NOMO-1 treated with dmso at 0.1 percent for 144 hours (cell line): ENCODE measurements at regions not wholly inside any gene's neighbourhood (a gene's known extent, or its start where the extent isn't known, plus 50 kb on each side); places are given as distances from the start of the nearest gene placed in this dataset.

Experiments
- DNase-seq: peaks from one replicate; lab custom pipeline; 2025; ENCODE audit not compliant: unreplicated experiment; lab: John Stamatoyannopoulos, UW

GRCh38 chr2:234286118-234286598, 210.7 kb downstream of the ARL4C start:
- DNase-seq = no peak

- no peak for DNase-seq
These were observed 211.3 kb downstream of the ARL4C start for GRCh38 chr2:234285541-234285940.

GRCh38 chr2:234279637-234280036, 217.2 kb downstream of the ARL4C start:
- no peak for DNase-seq

- DNase-seq = no peak
These were observed 218.2 kb downstream of the ARL4C start for GRCh38 chr2:234278556-234279255.

- no peak for DNase-seq
These were observed 221.4 kb downstream of the ARL4C start for GRCh38 chr2:234275515-234275914.

GRCh38 chr2:234273887-234274584, 222.8 kb downstream of the ARL4C start:
- DNase-seq = no peak

GRCh38 chr2:234272069-234272850, 221.8 kb downstream of the SPP2 start:
- no peak for DNase-seq

GRCh38 chr2:234271338-234271737, 220.8 kb downstream of the SPP2 start:
- no peak for DNase-seq

GRCh38 chr2:234269769-234270204, 219.3 kb downstream of the SPP2 start:
- DNase-seq = no peak

GRCh38 chr2:234267534-234267933, 217.0 kb downstream of the SPP2 start:
- DNase-seq = no peak

GRCh38 chr2:234266952-234267351, 216.4 kb downstream of the SPP2 start:
- no peak for DNase-seq

- DNase-seq = no peak
These were observed 214.7 kb downstream of the SPP2 start for GRCh38 chr2:234265206-234265605.

GRCh38 chr2:234261736-234262135, 211.2 kb downstream of the SPP2 start:
- DNase-seq = no peak

GRCh38 chr2:234259440-234259839, 208.9 kb downstream of the SPP2 start:
- DNase-seq = no peak

- no peak for DNase-seq
These were observed 208.2 kb downstream of the SPP2 start for GRCh38 chr2:234258562-234259141.

GRCh38 chr2:234257859-234258561, 207.5 kb downstream of the SPP2 start:
- no peak for DNase-seq

- no peak for DNase-seq
These were observed 206.0 kb downstream of the SPP2 start for GRCh38 chr2:234256516-234256915.

- no peak for DNase-seq
These were observed 204.4 kb downstream of the SPP2 start for GRCh38 chr2:234254783-234255521.

GRCh38 chr2:234252772-234253171, 202.3 kb downstream of the SPP2 start:
- DNase-seq = no peak
